ENCODE measurements at regions not wholly inside any gene's neighbourhood (a gene's known extent, or its start where the extent isn't known, plus 50 kb on each side); places are given as distances from the start of the nearest gene placed in this dataset.

DNA sequence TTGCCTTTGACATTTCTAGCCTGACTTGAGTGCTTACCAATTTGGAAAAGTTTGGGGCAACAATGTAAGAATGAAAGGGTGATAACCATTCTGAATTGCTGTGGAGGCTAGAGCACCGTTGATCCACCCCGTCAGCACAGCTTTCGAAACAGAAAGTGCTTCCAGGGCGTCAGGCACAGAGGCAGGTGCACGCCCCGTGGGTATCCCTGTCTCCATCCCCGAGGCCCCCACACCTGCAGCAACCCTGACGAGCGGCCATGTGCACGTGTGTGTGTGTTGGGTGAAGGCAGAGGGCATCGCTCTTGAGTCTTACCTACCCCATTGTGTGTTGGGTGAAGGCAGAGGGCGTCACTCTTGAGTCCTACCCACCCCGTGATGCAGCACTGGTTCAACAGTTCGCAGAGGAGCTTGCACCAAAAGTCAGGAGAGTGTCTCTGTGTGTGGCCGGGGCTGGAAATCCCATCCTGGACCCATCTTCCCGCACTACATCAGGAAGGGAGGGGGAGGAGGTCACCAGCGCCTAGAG, 404.5 kb downstream of the BRD1 start:
- Histone ChIP-seq H4K20me1 (ENCODE audit: control insufficient read depth, insufficient read depth, low read depth, low read length) (no peaks in the 10 kb centered on the region), H3F3A (ENCODE audit: control insufficient read depth, insufficient read depth) (no peaks in the 10 kb centered on the region), H3K79me2 (ENCODE audit: control insufficient read depth, low read length) (no peaks in the 10 kb centered on the region), H3K4me3 (ENCODE audit: low read length) (no peak overlapping the region), H3K4me2 (ENCODE audit: low read length) (no peak overlapping the region), H3K36me3 (ENCODE audit: control insufficient read depth, low read length) (no peaks in the 10 kb centered on the region), H3K9me3 (ENCODE audit: control insufficient read depth, insufficient read depth, low read length) (no peaks in the 10 kb centered on the region), H3K4me1 (ENCODE audit: control insufficient read depth, low read length) (peaks cover 19% of the 10 kb centered on the region), H3K27ac (ENCODE audit: low read depth, low read length) (no peak overlapping the region), H3K27me3 (ENCODE audit: control insufficient read depth, low read length) (no peaks in the 10 kb centered on the region), H3K9me2 (replicated peaks; ENCODE audit: control insufficient read depth, low read length) (no peaks in the 10 kb centered on the region)
- TF ChIP-seq, protein P1, sequence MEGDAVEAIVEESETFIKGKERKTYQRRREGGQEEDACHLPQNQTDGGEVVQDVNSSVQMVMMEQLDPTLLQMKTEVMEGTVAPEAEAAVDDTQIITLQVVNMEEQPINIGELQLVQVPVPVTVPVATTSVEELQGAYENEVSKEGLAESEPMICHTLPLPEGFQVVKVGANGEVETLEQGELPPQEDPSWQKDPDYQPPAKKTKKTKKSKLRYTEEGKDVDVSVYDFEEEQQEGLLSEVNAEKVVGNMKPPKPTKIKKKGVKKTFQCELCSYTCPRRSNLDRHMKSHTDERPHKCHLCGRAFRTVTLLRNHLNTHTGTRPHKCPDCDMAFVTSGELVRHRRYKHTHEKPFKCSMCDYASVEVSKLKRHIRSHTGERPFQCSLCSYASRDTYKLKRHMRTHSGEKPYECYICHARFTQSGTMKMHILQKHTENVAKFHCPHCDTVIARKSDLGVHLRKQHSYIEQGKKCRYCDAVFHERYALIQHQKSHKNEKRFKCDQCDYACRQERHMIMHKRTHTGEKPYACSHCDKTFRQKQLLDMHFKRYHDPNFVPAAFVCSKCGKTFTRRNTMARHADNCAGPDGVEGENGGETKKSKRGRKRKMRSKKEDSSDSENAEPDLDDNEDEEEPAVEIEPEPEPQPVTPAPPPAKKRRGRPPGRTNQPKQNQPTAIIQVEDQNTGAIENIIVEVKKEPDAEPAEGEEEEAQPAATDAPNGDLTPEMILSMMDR (IDR thresholded peaks at IDR 0.05; ENCODE audit: low read depth, low read length, poor library complexity, severe bottlenecking) = no peak

DNA sequence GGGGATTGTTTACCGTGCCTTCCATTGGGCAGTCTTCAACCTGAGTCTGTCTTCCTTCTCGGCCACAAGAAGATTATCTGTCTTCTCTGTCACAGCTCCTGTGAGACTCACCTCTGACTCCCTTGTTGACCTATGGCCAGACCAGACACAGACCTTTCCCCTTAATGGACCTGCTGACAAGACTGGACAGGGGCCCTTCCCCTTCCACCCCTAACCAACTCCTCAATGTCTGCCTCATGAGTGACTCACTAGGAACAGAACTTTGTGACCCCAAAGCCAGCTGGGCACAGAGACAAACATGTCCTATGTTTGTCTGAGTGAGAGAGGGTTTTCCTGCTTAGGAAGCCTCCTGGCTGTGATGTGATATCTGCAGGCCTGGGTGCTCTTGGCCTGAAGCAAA, 405.0 kb downstream of the BRD1 start:
- H3K9me2 ChIP-seq (replicated peaks; ENCODE audit: control insufficient read depth, low read length) = no peaks in the 10 kb centered on the region
- H3K79me2 ChIP-seq (ENCODE audit: control insufficient read depth, low read length) = no peaks in the 10 kb centered on the region
- H3K36me3 ChIP-seq (ENCODE audit: control insufficient read depth, low read length) = no peaks in the 10 kb centered on the region
- no peak overlapping the region for H3K4me2 ChIP-seq (ENCODE audit: low read length)
- H3K4me3 ChIP-seq (ENCODE audit: low read length) = no peak overlapping the region
- H4K20me1 ChIP-seq (ENCODE audit: control insufficient read depth, insufficient read depth, low read depth, low read length) = no peaks in the 10 kb centered on the region
- peaks cover 19% of the 10 kb centered on the region for H3K4me1 ChIP-seq (ENCODE audit: control insufficient read depth, low read length)
- H3K27me3 ChIP-seq (ENCODE audit: control insufficient read depth, low read length) = no peaks in the 10 kb centered on the region
- TF ChIP-seq EZH2phosphoT487 (IDR thresholded peaks at IDR 0.05; ENCODE audit: borderline replicate concordance, low read length) = no peak
- TF ChIP-seq, protein P1 (IDR thresholded peaks at IDR 0.05; ENCODE audit: low read depth, low read length, poor library complexity, severe bottlenecking) = no peak
- no peaks in the 10 kb centered on the region for H3K9me3 ChIP-seq (ENCODE audit: control insufficient read depth, insufficient read depth, low read length)
- H3F3A ChIP-seq (ENCODE audit: control insufficient read depth, insufficient read depth) = no peaks in the 10 kb centered on the region
- no peak overlapping the region for H3K27ac ChIP-seq (ENCODE audit: low read depth, low read length)

DNA sequence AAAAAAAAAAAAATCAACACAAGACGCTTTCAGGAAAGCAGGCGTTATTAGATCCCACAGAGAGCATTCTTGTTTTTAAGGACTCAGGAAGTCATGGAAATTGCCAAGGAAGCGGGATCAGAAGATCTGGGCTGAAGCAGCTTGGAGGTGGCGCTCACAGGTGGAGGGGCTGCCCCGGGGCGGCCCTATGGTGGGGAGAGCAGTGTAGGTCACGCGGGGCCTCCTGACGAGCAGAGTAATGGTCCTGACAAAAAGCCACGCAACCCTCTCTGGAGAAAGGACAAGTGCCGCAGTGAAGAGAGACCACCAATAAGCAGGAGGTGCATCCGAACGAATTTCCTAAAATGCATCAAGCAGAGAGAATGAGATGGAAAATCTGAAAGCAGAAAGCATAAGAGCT, 407.0 kb downstream of the BRD1 start:
- TF ChIP-seq EZH2phosphoT487 (IDR thresholded peaks at IDR 0.05; ENCODE audit: borderline replicate concordance, low read length) = no peak
- TF ChIP-seq, protein P1 (IDR thresholded peaks at IDR 0.05; ENCODE audit: low read depth, low read length, poor library complexity, severe bottlenecking) = no peak
- Histone ChIP-seq H3K36me3 (ENCODE audit: control insufficient read depth, low read length) (no peaks in the 10 kb centered on the region), H3K27me3 (ENCODE audit: control insufficient read depth, low read length) (no peaks in the 10 kb centered on the region), H3K4me2 (ENCODE audit: low read length) (no peak overlapping the region), H4K20me1 (ENCODE audit: control insufficient read depth, insufficient read depth, low read depth, low read length) (no peaks in the 10 kb centered on the region), H3K4me3 (ENCODE audit: low read length) (no peak overlapping the region), H3K27ac (ENCODE audit: low read depth, low read length) (no peak overlapping the region), H3K9me3 (ENCODE audit: control insufficient read depth, insufficient read depth, low read length) (no peaks in the 10 kb centered on the region), H3F3A (ENCODE audit: control insufficient read depth, insufficient read depth) (no peaks in the 10 kb centered on the region), H3K79me2 (ENCODE audit: control insufficient read depth, low read length) (no peaks in the 10 kb centered on the region), H3K9me2 (replicated peaks; ENCODE audit: control insufficient read depth, low read length) (no peaks in the 10 kb centered on the region), H3K4me1 (ENCODE audit: control insufficient read depth, low read length) (peaks cover 6% of the 10 kb centered on the region)
